NCI-H1694 (cell line): ENCODE measurements at regions not wholly inside any gene's neighbourhood (a gene's known extent, or its start where the extent isn't known, plus 50 kb on each side); places are given as distances from the start of the nearest gene placed in this dataset.
"Not testable (repeated sequence)": the region's sequence is repeated elsewhere in the genome, so short reads cannot be mapped to it uniquely, and the experiment has no call there.

Experiments
- DNase-seq: peaks from one replicate; lab custom pipeline; 2025; lab: John Stamatoyannopoulos, UW

DNA sequence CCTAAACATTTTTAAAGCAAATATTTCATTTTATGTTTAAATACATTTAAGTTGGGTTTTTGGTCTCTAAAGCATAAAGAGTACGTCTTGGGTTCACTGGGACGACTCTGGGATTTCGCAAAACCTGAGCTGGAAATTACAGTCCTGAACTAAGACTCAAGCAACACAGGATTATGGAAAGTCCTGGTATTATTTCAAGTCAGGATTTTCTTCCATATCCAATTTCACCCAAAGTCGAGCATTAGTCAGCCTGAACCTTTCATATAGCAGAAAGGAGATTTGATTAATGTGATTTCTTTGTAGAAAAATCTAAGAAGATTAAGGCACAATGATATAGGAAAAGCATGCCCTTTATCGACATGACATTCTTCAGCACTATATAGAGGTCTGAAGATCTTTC lies 100.0 kb downstream of the MTERF1 start:
- no peak for DNase-seq

DNA sequence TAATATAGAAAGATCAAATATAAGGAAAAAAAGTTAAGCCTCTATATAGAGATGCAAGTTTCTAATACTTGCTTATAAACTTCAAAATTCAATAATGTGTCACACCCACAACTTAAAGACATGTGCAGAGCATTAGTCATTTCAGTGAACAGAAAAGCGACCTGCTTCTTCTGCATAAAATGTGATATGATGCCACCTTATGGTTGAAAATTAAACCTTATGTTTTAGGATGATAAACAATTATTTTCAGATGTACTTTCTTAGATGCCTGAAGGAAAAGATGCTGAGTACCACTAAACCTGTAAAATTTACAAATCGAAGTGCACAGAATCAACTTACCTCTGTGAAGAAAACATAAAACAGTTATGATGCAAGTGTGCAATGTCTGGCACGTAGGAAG lies 96.0 kb downstream of the MTERF1 start:
- DNase-seq, result peak; percentile 39

GRCh38 chr7:91787931-91788330 lies 92.6 kb downstream of the MTERF1 start:
- DNase-seq, result no peak

DNA sequence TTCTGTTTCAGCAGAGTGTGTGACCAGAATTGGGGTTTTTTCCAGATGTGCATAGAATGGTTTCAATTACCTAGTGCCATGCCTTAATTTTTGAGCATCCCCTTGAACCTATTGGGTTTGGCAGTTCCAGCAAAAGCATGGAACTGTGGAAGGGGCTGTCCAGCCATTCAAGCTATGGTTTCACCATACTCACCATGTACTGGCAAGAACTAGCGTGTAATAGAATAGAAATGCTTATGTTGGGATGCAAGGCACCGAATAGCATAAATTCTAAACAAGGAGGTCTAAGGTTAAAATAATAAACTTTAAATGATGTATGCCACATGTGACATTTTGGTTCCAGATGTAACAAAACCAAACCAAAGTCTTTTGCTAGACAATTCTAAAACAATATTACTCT lies 91.4 kb downstream of the MTERF1 start:
- no peak for DNase-seq

GRCh38 chr7:91789558-91789957 lies 90.9 kb downstream of the MTERF1 start:
- DNase-seq, result no peak

- DNase-seq, result not testable (repeated sequence)
Measured at GRCh38 chr7:91790646-91791045, 89.9 kb downstream of the MTERF1 start.

DNA sequence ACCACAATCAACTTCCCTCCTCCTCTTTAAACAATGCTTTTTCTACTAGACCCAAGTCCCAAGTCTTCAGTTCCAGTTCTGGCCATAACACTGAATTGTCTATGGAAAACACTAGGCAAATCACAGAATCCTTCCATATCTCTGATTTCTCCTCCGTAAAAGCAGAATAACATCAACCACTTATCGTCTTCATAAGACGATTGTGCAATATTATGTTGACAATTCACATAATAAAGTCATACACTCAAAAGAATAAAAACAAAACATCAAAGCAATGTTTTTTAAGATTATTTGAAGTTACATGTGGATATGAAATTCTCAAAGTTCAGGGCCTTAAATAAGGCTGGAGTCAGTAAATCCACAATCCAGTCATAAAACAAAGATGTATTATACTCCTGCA lies 84.4 kb downstream of the MTERF1 start:
- DNase-seq, result no peak

DNA sequence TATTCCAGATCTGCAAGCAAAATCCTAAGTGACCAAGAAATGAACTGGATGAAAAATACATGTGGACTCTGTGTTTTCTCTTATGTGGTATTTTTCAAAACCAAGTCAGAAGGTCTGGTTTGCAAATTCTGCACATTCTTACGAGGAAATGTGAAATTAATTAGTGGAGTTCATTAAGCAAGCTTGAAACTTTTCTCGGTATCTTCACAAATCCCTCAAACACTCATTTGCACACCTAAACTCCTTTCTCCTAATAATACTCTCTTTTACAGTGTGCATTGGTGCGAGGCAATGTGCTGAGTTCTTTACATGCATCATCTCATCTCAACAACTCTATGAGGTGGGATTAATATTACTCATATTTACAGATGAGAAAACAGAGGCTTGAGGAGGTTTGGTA lies 82.1 kb downstream of the MTERF1 start:
- DNase-seq, result no peak

DNA sequence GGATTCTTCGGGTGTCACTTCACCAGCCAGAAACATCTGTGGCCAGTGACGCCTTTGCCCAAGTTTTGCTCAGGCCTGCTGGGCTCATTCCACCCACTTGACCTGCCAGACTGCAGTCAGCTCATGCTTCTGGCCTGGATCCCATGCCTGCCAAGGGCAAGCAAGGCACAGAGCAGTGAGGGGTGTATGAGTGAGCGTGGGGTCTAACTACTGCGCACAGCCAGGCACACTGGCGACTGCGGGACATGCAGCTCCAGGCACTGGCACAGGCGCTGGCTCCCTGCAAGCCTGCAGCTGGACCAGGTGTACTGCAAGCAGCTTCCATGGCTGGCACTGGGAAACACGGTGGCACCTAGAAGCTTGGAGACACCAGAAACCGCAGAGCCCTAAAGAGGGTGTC lies 80.1 kb downstream of the MTERF1 start:
- no peak for DNase-seq

GRCh38 chr7:91801331-91801983 lies 79.0 kb downstream of the MTERF1 start:
- no peak for DNase-seq

DNA sequence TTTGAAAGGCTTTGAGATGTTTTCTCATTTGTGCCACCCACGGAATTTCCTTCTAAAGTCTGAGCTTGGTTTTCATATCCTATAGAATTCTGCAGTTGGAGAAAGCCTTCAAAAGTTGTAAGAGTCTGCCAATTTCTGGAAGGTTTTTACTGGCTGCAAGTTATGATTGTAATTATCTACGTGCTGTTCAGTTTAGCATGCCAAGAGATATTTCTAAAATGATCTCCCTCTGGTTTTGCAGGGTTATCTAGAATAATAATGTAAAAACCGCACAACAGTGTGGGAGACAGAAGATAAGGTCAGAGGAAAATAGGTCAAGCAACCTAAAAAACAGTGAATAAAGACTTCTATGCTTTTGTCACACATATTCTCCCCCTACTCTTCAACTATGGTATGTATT lies 69.3 kb downstream of the MTERF1 start:
- no peak for DNase-seq

DNA sequence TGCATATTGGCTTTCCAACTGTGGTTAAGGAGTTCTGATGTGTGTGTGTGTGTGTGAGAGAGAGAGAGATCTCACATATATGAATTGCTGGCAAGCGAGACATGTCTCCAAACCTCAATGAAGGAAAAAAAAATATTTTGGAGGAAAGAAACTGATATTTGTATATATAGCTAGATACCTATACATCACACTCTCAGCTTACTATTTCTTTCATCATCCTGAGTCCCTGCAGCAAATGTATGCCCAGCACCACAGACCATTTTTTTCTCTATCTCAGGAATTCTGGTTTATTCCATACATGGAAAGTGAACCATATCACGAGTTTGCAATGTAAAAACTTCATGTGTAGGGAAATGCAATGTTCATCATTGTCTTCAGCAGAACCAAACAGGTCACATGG lies 68.9 kb downstream of the MTERF1 start:
- DNase-seq, result no peak

DNA sequence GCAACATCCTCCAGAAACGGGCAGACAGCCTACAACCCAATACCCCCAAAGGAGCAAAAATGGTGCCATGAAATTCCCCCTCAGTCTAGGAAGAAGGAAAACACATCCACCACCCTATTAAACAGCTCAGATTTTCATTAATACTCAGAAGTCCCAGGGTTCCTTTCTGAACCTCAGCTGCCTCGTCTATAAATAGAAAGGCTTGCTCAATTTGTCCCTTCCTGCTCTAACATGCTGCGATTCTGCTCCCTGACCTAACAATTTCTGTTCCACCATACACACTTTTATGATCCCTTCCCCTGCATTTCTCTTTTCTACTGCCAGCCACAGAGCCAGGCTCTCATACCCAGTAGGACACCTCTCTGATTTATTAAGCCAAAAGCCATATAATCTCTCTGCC lies 68.1 kb downstream of the MTERF1 start:
- DNase-seq, result no peak

- DNase-seq, result no peak
Measured at GRCh38 chr7:91814189-91814588, 66.3 kb downstream of the MTERF1 start.
